HG02943 (cell line): ENCODE measurements at regions not wholly inside any gene's neighbourhood (a gene's known extent, or its start where the extent isn't known, plus 50 kb on each side); places are given as distances from the start of the nearest gene placed in this dataset.

Experiments
- ATAC-seq: cut with Tn5 transposase; IDR thresholded peaks from one replicate; pipeline ENCODE4 v1.9.1; 2021; ENCODE audit warnings: mild to moderate bottlenecking, low read depth, moderate library complexity; ENCODE audit not compliant: unreplicated experiment

- no peak for ATAC-seq
Observed at GRCh38 chr9:129256959-129257713, 79.1 kb upstream of the IER5L start.

DNA sequence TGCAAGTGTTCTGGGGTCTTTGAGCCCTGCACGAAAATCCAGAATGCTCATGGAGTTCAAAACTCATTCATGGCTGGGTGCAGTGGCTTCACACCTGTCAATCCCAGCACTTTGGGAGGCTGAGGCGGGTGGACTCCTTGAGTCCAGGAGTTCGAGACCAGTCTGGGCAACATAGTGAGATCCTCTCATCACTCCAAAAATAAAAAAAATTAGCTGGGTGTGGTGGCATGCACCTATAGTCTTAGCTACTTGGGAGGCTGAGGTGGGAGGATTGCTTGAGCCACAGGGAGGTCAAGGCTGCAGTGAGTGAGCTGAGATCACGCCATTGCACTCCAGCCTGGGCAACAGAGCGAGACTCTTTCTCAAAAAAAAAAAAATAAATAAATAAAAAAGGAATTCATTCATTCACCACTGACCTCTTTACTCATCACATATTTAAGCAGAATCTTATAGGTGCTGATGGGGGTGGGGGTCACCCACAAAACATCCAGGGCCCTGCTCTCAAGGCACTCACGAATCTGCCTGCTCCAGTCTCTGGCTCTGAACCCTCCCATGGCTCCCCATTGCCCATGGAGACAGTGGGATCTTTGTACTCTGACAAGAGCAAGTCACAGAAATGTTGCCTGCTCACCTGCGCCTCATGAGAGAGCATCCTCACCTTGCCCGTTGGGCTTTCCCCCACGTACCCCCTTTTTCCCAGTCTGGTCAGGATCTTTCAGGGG lies 76.7 kb upstream of the IER5L start:
- no peak for ATAC-seq

DNA sequence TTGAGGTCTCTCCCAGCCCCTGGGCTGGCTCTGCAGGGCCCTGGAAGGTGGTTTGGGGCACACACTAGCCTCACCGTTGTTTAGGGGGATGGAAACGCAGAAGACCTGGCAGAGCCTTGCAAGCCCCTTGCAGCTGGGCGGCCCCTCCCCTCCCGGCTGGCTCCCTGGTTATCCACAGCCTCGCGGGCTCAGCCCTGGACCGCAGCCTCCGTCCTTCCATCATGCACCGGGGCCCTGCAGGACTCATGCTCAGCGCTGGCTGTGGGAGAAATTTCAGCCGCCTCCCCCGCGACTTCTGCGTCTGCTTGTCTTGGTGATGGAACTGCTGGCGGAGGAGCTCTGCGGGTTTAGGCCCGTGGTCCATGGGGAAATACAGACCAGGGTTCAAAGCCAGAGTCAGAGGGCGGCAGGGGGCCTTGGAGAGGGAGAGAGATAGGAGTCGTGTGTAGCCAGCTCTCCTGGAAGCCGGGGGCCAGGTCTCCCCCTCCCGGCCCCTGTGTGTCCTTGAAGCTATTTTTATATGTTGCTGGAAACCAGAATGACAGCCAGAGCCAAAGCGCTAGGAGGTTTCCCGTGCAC lies 75.8 kb upstream of the IER5L start:
- no peak for ATAC-seq

DNA sequence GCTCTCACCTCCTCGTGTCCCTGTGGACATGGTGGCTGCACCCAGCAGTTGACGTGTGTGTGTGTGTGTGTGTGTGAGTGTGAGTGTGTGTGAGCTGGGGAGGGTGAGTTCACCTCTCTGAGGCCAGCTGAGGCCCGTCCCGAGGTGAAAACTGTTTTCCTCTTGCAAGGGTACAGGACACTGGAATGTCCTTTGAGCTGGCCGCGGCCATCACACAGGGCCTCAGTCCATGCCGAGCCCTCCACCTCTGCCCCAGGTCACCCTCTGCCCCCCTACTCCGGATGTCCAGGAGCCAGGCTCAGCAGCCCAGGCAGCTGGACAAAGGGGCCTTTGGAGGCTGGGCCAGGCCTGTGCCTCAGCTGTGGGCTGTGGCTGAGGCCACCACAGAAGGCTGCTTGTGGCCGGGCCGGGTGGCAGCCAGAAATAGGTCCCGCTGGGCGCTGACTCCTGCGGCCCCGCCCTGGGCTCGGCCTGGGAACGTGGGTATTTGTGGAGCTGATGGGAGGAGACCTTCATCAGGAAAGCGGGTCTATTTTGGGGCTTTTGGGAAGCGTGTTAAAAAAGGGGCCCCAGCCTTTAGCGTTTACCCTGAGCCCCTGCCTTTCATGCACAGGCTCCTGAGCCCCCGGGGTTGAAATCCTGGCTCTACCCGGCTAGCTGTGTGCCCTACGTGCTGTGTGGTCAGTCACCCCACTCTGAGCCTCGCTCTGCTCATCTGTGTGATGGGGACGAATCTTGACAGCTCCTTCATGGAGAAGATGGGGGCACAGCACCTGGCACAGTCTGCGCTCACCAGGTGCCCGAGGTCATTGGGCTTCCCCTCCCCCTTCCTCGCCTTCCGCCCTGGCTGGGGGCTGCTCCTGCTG lies 75.1 kb upstream of the IER5L start:
- ATAC-seq: no peak

DNA sequence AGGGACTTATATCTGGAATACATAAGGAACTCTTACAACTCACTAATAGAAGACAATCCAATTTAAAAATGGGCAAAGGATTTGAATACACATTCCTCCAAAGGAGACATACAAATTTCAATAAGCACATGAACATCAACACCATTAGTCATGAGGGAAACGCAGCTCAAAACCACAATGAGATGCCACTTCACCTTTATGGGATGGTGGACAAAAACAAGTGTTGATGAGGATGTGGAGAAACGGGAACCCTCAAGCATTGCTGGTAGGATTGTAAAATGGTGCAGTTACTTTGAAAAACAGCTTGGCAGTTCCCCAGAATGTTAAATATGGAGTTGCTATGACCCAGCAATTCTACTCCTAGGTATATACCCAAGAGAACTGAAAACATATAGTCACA lies 72.7 kb upstream of the IER5L start:
- no peak for ATAC-seq

GRCh38 chr9:129247285-129248153 lies 69.5 kb upstream of the IER5L start:
- ATAC-seq: no peak

- no peak for ATAC-seq
Observed at GRCh38 chr9:129245276-129245675, 67.2 kb upstream of the IER5L start.

- ATAC-seq: no peak
Observed at GRCh38 chr9:129242971-129243561, 65.0 kb upstream of the IER5L start.

- ATAC-seq: no peak
Observed at GRCh38 chr9:129242191-129242941, 64.3 kb upstream of the IER5L start.

DNA sequence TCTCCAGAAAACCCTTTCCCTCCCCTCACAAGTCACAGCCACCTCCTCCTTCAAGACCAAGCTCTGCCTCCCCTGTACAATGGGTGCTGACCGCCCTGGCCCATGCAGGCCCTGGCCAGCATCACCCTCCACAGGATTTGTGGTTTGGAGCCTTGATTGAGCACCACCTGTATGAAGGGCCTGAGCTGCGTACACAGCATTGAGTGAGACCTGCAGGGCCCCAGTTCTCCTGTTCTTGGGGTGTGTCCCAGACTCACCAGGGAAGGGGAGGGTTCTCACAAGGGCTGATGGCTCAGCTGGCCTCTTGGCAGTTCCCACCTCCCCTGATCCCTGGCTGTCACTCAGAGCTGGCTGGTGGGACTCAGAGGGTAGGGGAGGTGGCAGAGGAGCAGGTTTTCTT lies 63.7 kb upstream of the IER5L start:
- ATAC-seq: no peak

DNA sequence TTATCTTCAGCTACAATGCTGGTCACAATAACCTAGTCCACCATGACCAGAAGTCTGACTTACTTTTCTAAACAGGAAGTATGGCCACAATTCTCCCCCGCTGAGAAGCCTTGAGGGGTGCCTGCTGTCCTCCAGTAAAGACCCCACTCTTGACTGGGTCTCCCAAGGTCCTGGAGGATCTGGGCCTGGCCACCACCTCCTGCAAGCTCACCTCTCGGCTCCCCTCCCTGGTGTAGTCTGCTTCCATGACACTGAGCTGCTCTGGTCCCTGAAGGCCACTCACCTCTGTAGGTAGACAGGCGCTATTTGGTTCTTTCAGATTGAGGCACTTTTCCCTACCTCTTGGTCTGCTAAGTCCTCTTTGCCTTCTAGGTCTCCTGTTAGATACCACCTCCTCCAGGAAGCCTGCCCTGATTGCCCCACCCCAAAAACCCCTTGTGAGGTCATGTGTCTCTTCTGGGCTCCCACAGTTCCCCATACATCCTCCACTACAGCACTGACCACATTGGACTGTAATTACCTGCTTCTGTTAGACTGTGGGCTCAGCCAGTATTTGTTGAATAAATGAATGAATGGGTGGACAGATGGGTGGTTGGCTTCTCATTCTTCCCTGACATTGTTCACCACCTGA lies 62.6 kb upstream of the IER5L start:
- no peak for ATAC-seq

GRCh38 chr9:129239946-129240490 lies 62.0 kb upstream of the IER5L start:
- no peak for ATAC-seq

DNA sequence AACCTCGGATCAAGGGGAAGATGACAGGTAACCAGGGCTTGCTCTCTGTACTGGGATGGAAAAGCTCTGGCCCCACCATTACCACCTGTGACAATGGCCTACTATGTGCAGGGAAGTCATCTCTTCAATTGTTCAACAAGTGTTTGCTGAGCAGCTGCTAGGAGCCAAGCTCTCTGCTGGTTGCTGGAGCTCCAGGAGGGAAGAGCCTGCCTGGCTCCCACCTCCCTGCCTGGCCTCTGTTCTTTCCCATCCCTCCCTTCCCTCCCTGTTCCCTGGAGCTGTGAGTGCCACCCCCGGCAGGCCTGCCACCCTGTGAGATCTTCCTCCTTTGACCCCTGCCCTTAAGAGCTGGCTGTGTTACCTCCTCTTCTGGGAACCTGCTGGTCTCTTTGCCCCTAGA lies 59.7 kb upstream of the IER5L start:
- no peak for ATAC-seq

DNA sequence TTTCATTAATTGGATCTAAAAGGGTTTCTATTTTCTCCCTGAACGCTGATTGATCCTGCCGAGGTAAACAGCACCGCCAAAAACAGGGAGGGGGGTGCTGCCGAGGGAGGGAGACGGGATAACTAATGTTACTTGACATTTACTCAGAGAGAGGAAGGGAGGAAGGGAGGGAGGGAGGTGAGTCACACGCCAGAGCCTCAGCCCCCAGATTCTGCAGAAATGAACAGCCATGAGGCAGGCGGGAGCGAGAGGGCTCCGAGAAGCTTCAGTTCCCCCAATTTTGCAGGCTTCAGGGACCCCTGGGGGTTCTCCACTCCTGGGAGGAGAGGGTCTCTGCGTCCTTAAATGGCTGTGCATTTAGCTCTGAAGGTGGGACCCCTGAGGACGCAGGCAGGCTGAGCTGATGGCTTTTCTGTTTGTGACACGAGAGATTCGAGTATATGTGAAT lies 59.1 kb upstream of the IER5L start:
- no peak for ATAC-seq

DNA sequence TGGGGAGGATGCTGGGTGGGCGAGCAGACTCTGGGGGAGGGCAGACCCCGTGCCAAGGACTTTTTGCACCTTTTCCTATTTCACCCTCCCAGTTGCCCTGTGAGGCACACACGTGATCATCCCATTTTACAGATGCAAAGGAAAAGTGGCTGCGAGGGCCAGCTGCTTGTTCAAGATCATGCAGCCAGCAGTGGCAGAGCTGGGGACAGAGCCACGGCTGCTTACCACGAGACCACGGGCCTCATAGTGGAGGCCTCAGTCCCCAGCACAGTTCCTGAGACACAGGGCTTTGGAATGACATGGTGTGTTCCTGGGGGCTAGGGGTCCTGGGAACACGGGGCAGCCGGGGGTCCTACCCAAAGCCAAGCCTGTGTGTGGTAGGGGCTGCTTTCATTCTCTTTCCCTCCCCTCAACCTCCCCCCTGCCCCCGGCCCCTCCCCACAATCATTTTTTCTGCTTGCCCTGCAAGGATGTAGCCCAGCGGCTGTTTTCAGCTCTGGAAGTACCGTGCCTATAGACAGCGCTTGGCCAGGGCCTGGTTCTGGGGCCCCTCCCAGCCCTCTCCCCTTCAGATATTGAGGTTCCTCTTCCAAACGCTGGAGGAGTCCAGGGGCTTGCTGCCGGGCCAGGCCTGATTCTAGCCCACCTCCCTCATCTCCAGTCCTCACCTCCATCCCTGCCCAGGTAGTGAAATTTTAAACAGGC lies 58.5 kb upstream of the IER5L start:
- no peak for ATAC-seq

DNA sequence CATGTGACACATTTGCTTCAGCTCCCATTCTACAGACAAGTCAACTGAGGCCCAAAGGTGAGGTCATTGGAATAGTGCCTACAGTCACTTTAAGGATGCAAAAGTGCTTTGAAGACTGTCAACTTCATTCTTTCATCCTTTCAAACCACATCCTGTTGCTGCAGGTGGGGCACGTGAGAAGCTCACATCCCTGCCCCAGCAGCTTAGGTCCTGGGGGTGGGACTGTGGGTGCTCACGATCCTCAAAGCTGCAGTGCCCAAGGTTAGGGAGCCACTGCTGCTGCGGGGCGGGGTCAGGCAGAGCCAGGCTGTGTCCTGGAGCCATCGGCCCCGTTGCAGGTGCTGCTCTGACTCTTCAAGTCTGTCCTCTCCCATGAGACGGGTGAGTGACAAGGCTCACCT lies 57.9 kb upstream of the IER5L start:
- ATAC-seq: no peak
